OCI-M1 (cell line): ENCODE measurements at regions not wholly inside any gene's neighbourhood (a gene's known extent, or its start where the extent isn't known, plus 50 kb on each side); places are given as distances from the start of the nearest gene placed in this dataset.
"Not testable (repeated sequence)": the region's sequence is repeated elsewhere in the genome, so short reads cannot be mapped to it uniquely, and the experiment has no call there.

Experiments
- DNase-seq: peaks from one replicate; lab custom pipeline; 2025; lab: John Stamatoyannopoulos, UW

DNA sequence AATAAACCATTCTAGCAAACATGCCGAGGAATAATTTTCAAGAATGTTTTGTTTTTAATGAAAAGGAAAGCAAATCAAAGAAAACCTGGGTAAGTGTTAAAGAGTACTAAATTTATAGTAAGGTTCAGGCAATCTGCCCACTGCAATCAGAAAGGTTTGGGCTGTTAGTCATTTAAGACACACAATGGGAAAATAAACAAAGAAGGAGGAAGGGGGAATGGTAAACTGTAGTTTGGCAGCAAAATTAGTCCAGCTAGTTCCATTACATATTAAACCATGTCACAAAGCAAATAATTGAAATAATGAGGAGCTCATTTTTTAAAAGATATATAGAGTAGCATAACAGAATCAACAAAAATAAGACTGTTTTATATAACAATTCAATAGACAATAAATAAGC lies 87.5 kb upstream of the COPS8 start:
- no peak for DNase-seq

DNA sequence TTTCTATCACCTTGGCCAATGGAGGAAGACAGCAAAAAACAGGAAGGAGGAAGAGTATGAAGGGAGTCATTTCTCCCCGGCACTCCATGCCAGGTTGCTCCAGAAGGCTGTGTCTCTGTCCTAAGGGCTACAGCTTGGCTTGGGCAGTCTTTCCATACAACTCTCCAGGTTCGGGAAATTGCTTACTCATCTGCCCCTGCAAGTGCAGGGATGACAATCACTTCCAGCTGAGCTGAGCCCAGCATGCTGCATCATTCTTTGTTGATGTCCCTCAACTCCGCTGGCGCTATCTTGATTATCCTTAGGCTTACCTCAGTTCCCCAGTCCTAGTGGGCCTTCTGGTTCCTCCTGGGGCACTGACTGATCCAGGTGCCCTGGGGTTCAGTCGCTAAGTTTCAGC lies 86.9 kb upstream of the COPS8 start:
- no peak for DNase-seq

- no peak for DNase-seq
Measured at GRCh38 chr2:237000481-237000880, 85.2 kb upstream of the COPS8 start.

GRCh38 chr2:237005341-237005740 lies 80.3 kb upstream of the COPS8 start:
- DNase-seq = not testable (repeated sequence)

GRCh38 chr2:237011206-237011795 lies 74.4 kb upstream of the COPS8 start:
- no peak for DNase-seq

DNA sequence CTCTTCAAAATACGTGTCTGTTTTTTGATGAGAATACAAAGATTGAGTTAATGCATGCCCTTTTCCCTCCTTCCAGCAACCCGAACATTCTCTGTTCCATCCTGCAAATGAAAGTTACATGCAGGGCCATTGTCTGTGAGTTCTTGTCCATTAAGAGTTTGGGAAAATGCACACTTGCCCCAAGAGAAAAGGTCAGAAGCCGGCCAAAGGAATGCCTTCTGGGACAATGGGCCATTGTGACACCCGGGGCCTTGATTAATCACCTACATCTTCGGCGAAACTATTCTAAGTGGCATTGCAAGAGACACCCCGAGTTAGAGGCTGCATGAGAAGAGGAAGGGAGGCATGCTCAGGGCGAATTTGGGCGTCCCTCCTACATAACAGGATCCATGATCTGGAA lies 73.7 kb upstream of the COPS8 start:
- DNase-seq = no peak

DNA sequence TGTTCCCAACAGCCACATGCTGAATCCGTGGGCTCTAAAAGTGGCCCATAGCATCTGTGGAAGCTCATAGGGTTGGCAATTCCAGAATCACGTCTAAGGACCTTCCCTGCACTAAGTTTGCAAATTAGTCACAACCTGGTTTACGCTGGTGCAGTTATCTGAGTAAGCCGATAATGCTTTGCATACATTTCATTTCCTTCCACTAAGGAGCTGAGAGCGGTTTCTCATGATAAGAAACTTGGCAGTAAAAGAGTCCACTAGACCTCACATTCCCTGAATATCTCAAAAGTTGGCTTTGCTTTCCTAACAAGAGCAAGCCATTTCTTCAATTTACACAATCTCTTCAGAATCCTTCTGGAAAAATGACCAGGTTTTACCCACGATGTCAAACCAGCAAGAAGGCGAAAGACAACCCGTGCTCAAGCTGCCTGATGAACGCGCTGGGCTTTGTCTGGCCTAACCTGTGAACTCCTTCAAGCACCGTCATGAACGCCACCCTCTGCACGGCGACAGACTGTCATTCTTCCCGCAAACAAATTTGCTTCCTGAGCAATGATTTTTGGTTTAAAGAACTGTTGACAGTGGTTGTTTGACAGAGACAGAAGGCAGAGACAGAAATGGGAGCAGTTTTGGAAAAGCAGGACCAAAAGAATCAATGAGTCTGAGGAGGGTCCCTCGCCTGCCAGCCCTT lies 73.0 kb upstream of the COPS8 start:
- no peak for DNase-seq

DNA sequence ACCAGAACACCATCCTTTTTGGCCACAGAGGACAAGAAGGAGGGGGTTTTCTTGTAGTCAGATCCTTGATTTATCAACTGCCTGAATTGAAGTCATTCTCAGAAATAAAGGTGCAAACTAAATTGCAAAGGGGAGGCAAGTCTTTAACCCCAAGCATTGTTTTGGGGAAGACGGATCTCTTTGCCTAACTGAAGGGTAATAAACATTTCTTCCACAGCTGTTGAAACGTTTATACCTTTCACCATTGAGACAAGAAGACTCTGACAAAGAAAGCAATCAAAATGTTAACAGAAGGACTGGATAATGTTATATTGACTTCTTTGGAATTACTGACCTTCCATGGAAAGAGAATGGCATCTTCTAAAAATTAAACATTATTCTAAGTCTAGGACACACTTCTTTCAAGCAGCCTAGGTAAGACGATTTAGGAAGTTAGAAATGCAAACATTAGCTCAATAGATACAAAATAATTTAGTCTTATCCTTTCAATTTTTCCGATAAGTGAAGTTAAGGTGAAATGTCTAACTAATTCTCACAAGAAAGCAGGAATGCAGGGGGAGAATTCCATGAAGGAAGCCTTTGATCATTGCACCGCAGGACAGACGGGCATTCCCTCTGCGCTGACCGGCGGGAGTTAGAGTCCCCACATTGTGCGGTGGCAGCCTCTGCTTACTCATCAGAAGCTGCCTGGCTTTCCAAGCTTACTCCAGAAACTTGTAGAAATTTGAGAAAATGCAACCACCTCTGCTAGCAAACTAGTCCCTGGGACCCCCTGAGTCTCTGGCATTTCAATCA lies 69.4 kb upstream of the COPS8 start:
- no peak for DNase-seq

DNA sequence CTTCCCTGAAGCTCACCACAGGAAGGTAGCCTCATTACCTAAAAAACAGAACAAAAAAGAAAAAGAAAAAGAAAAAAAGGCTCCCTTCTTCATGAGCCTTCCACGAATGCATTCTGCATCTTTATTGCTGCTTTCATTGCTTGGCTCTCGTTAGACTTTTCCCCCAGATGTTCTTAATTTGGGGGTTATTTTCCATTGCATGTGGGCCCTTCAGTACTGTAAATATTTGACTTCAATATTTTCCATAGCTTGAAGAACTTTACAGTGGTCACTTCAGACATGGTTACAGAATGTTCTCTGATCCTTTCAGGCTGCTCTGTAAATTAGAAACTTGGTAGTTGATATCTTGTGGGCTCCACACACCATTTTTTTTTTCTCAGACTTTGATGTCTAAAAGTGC lies 65.6 kb upstream of the COPS8 start:
- DNase-seq = no peak

GRCh38 chr2:237022533-237022932 lies 63.2 kb upstream of the COPS8 start:
- no peak for DNase-seq

GRCh38 chr2:237024255-237024654 lies 61.4 kb upstream of the COPS8 start:
- no peak for DNase-seq

GRCh38 chr2:237025090-237025865 lies 60.4 kb upstream of the COPS8 start:
- peak; percentile 8 for DNase-seq

DNA sequence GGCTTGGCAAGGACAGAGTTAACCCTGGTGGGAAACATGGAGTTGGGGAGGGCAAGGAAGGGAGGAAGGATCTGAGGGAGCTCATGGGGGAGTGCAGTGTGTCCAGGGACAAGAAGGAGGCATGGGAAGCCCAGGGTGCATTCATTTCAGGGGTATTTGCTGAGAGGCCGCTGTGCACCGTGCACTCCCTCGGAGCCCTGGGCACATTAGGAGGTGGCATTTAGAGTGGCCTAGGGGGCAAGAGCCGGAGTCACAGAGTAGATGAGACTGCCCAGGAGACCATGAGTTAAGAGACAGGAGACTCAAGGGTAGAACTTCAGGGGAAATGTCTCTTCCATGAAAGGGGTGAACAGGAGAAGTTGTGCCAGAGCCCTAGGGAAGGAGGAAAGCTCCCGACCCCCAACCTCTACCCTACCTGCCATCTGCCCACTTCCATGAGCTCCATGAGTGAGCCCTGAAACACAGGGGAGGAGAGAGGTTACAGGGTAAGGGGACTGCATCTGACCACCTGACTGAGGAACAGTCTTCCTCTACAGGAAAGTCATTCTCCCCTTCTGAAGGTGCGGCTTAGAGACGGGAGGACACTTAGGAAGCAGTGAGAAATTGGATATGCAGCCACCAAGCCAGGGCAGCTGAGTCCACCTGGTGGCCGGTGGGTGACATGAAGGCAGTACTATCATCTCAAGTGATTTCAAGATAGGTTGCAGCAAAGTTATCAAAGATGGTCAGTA lies 58.5 kb upstream of the COPS8 start:
- DNase-seq = peak; percentile 26

- DNase-seq = no peak
Measured at GRCh38 chr2:237027712-237028029, 58.0 kb upstream of the COPS8 start.

- DNase-seq = no peak
Measured at GRCh38 chr2:237030382-237030781, 55.3 kb upstream of the COPS8 start.

GRCh38 chr2:237033536-237034060 lies 52.1 kb upstream of the COPS8 start:
- DNase-seq = no peak

DNA sequence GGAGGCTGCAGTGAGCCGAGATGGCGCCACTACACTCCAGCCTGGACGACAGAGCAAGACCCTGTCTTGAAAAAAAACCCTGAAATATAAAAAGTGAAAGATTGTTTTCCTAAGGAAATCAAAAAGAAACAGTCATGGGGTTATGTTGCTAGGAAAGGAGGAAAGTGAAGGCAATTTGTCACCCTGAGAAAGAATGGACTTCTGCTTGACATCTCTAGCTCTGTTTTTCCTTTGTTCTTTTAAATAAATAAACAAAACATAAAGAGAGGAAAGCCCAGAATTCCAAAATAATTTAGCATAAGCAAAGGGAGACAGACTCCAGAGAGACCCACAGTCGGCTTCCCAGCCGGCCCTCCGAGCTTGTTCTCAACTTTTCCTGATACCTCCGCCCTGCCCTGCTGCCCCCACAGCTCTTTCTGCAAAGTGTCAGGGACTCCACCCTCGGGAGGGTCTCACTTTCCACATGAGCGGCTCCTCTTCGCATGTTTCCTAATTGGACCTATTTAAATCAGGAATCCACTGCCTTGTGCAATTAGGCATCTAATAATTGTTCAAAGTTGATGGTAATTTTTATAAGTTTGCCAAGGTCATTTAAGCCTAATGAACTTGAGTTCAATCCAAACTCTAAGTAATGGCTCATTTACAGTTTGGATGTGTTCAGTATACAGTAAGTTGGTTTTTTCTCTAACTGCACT lies 49.8 kb upstream of the COPS8 start:
- DNase-seq = no peak
